ENCODE measurements at regions not wholly inside any gene's neighbourhood (a gene's known extent, or its start where the extent isn't known, plus 50 kb on each side); places are given as distances from the start of the nearest gene placed in this dataset.

DNA sequence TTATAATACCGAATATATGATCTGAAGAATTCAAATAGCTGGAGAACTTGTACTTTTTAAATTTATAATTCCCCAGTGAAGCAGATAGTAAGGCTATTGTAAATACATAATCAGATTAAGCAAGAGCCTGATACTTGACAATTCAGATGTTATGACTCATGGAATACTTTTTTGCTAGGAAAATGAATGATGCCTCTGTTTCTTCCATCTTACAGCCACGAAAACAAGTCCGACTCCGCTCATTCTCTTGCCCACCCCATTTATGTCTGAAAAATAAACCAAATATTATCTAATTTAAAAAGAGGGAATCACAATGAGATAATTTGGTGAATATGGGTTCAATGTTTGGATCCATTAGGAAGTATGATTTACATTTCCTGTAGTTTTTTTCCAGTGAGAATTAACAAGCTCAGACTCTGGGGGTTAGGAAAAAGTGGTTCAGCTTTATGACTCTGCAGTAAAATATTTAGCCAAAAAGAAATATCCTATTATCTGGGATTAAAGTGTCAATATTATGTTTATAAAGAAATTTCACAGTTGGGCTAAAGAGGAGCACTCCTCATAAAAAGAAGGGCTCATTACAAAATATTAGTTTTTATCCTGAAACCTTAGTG lies 50.4 kb upstream of the DAB1 start:
- BruUV-seq (replicated peaks): no TSS peak
- POLR2A ChIA-PET: no interaction called here
- Histone ChIP-seq H3K27ac (ENCODE audit: low read depth, low read length) (no peak overlapping the region), H3K9me3 (ENCODE audit: control insufficient read depth in 1 of 2, insufficient read depth in 1 of 2, low read depth in 1 of 2, low read length in 2 of 2) (no peaks in the 10 kb centered on the region), H3K9me2 (ENCODE audit: insufficient read depth) (no peaks in the 10 kb centered on the region), H4K20me1 (ENCODE audit: insufficient read depth) (no peaks in the 10 kb centered on the region), H3K9ac (ENCODE audit: low read length) (no peak overlapping the region), H3K4me3 (replicated peaks in 1 of 2; ENCODE audit: low read depth in 1 of 2, low read length in 2 of 2) (no peak overlapping the region), H3K27me3 (ENCODE audit: insufficient read depth, low read length) (no peaks in the 10 kb centered on the region), H2AFZ (ENCODE audit: low read depth, low read length, poor library complexity, severe bottlenecking) (no peak overlapping the region), H3K4me1 (ENCODE audit: control insufficient read depth in 1 of 2, insufficient read depth in 2 of 2, low read length in 2 of 2) (no peaks in the 10 kb centered on the region), H3K79me2 (ENCODE audit: insufficient read depth, low read length) (no peaks in the 10 kb centered on the region), H3K4me2 (ENCODE audit: low read length) (no peak overlapping the region), H3K36me3 (ENCODE audit: control insufficient read depth in 1 of 2, insufficient read depth in 2 of 2, low read length in 2 of 2) (no peaks in the 10 kb centered on the region)
- RAD21 ChIA-PET (ENCODE audit: low non-redundant PET in 1 of 2, low total read pairs in 2 of 2, uncharacterized antibody in 2 of 2, unreplicated experiment in 2 of 2): no interaction called here
- CTCF ChIA-PET: no interaction called here
- ATAC-seq (no peak), DNase-seq (ENCODE audit: low read depth, low spot score) (no peak)
- intact Hi-C loops (cut with micrococcal nuclease): no loop called here
- TF ChIP-seq, protein P1, sequence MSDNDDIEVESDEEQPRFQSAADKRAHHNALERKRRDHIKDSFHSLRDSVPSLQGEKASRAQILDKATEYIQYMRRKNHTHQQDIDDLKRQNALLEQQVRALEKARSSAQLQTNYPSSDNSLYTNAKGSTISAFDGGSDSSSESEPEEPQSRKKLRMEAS (IDR thresholded peaks at IDR 0.05): no peak
- no peak for TF ChIP-seq ZNF274 (IDR thresholded peaks at IDR 0.05; ENCODE audit: low read depth, low read length)
- TF ChIP-seq EZH2 (IDR thresholded peaks at IDR 0.05): no peak
- no peak for TF ChIP-seq POLR2A (IDR thresholded peaks at IDR 0.05; ENCODE audit: borderline replicate concordance, extremely low read depth, insufficient read depth, insufficient read length)
- TF ChIP-seq, protein P2, sequence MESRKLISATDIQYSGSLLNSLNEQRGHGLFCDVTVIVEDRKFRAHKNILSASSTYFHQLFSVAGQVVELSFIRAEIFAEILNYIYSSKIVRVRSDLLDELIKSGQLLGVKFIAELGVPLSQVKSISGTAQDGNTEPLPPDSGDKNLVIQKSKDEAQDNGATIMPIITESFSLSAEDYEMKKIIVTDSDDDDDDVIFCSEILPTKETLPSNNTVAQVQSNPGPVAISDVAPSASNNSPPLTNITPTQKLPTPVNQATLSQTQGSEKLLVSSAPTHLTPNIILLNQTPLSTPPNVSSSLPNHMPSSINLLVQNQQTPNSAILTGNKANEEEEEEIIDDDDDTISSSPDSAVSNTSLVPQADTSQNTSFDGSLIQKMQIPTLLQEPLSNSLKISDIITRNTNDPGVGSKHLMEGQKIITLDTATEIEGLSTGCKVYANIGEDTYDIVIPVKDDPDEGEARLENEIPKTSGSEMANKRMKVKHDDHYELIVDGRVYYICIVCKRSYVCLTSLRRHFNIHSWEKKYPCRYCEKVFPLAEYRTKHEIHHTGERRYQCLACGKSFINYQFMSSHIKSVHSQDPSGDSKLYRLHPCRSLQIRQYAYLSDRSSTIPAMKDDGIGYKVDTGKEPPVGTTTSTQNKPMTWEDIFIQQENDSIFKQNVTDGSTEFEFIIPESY (IDR thresholded peaks at IDR 0.05; ENCODE audit: extremely low read depth, insufficient replicate concordance, low read length): no peak
- TF ChIP-seq FOSL1 (IDR thresholded peaks at IDR 0.05; ENCODE audit: low read depth): no peak
- TF ChIP-seq ZFX (IDR thresholded peaks at IDR 0.05): no peak
- TF ChIP-seq EGR1 (IDR thresholded peaks at IDR 0.05; ENCODE audit: low read depth): no peak
- TF ChIP-seq YY1 (IDR thresholded peaks at IDR 0.05; ENCODE audit: extremely low read depth, insufficient replicate concordance, low read depth, low read length): no peak
- no peak for TF ChIP-seq JUND (IDR thresholded peaks at IDR 0.05)
- TF ChIP-seq, protein P3, sequence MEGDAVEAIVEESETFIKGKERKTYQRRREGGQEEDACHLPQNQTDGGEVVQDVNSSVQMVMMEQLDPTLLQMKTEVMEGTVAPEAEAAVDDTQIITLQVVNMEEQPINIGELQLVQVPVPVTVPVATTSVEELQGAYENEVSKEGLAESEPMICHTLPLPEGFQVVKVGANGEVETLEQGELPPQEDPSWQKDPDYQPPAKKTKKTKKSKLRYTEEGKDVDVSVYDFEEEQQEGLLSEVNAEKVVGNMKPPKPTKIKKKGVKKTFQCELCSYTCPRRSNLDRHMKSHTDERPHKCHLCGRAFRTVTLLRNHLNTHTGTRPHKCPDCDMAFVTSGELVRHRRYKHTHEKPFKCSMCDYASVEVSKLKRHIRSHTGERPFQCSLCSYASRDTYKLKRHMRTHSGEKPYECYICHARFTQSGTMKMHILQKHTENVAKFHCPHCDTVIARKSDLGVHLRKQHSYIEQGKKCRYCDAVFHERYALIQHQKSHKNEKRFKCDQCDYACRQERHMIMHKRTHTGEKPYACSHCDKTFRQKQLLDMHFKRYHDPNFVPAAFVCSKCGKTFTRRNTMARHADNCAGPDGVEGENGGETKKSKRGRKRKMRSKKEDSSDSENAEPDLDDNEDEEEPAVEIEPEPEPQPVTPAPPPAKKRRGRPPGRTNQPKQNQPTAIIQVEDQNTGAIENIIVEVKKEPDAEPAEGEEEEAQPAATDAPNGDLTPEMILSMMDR (IDR thresholded peaks at IDR 0.05 in 2 of 3, conservative IDR thresholded peaks at IDR 0.05 in 1 of 3; ENCODE audit: borderline replicate concordance in 1 of 3, insufficient read depth in 1 of 3, low read depth in 2 of 3, low read length in 2 of 3): no peak
- TF ChIP-seq, protein P4, sequence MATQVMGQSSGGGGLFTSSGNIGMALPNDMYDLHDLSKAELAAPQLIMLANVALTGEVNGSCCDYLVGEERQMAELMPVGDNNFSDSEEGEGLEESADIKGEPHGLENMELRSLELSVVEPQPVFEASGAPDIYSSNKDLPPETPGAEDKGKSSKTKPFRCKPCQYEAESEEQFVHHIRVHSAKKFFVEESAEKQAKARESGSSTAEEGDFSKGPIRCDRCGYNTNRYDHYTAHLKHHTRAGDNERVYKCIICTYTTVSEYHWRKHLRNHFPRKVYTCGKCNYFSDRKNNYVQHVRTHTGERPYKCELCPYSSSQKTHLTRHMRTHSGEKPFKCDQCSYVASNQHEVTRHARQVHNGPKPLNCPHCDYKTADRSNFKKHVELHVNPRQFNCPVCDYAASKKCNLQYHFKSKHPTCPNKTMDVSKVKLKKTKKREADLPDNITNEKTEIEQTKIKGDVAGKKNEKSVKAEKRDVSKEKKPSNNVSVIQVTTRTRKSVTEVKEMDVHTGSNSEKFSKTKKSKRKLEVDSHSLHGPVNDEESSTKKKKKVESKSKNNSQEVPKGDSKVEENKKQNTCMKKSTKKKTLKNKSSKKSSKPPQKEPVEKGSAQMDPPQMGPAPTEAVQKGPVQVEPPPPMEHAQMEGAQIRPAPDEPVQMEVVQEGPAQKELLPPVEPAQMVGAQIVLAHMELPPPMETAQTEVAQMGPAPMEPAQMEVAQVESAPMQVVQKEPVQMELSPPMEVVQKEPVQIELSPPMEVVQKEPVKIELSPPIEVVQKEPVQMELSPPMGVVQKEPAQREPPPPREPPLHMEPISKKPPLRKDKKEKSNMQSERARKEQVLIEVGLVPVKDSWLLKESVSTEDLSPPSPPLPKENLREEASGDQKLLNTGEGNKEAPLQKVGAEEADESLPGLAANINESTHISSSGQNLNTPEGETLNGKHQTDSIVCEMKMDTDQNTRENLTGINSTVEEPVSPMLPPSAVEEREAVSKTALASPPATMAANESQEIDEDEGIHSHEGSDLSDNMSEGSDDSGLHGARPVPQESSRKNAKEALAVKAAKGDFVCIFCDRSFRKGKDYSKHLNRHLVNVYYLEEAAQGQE (IDR thresholded peaks at IDR 0.05; ENCODE audit: low read depth): no peak
- TF ChIP-seq SP1 (IDR thresholded peaks at IDR 0.05; ENCODE audit: low read depth): no peak
- TF ChIP-seq SRF (IDR thresholded peaks at IDR 0.05; ENCODE audit: low read depth): no peak
- no peak for TF ChIP-seq CBX3 (IDR thresholded peaks at IDR 0.05; ENCODE audit: low read depth)
- no peak for TF ChIP-seq TCF7L2 (IDR thresholded peaks at IDR 0.05; ENCODE audit: borderline replicate concordance, extremely low read depth, insufficient read depth, insufficient read length)
- no peak for TF ChIP-seq EZH2phosphoT487 (IDR thresholded peaks at IDR 0.05; ENCODE audit: borderline replicate concordance)
